Fibroblast of lung (primary cell): ENCODE measurements at regions not wholly inside any gene's neighbourhood (a gene's known extent, or its start where the extent isn't known, plus 50 kb on each side); places are given as distances from the start of the nearest gene placed in this dataset.

ENCODE experiments used
- DNase-seq, 2 donors: peaks; one replicate each; pipeline versions ENCODE4 v3.0.0 to v3.0.0-alpha.2; 2010; ENCODE audit warnings: low read depth in 2 of 2
- H2AFZ ChIP-seq: 2 replicates; pipeline ENCODE4 v1.5.1; 2012; ENCODE audit warnings: low read length, control low read depth, inconsistent platforms
- H3K27ac ChIP-seq: 2 replicates; pipeline ENCODE4 v1.5.1; 2011; ENCODE audit warnings: low read length, control low read depth; ENCODE audit not compliant: insufficient read depth
- H3K27me3 ChIP-seq: 2 replicates; pipeline ENCODE4 v1.5.1; 2011; ENCODE audit warnings: mild to moderate bottlenecking, low read length; ENCODE audit not compliant: control insufficient read depth, insufficient read depth
- H3K36me3 ChIP-seq: 2 replicates; pipeline ENCODE4 v1.5.1; 2011; ENCODE audit warnings: low read length; ENCODE audit not compliant: control insufficient read depth, insufficient read depth
- H3K4me1 ChIP-seq: 2 replicates; pipeline ENCODE4 v1.5.1; 2011; ENCODE audit warnings: low read length; ENCODE audit not compliant: control insufficient read depth, insufficient read depth; ENCODE audit errors: extremely low read depth
- H3K4me2 ChIP-seq: 2 replicates; pipeline ENCODE4 v1.5.1; 2011; ENCODE audit warnings: low read length, control low read depth; ENCODE audit not compliant: insufficient read depth; ENCODE audit errors: extremely low read depth
- H3K4me3 ChIP-seq, 4 experiments: fragments of 200-600 bp in 1 of 4; sonication (generic) in 1 of 4; replicated peaks in 1 of 4; 2 replicates each; pipeline ENCODE4 v1.5.1; 2011 to 2016; ENCODE audit warnings: low read length in 4 of 4, low read depth in 3 of 4, mild to moderate bottlenecking in 3 of 4, control low read depth in 2 of 4, inconsistent platforms in 1 of 4, mixed read lengths in 1 of 4; ENCODE audit not compliant: insufficient read depth in 1 of 4; ENCODE audit errors: control extremely low read depth in 1 of 4
- H3K79me2 ChIP-seq: 2 replicates; pipeline ENCODE4 v1.5.1; 2012; ENCODE audit warnings: mild to moderate bottlenecking, low read length, inconsistent platforms; ENCODE audit not compliant: control insufficient read depth, insufficient read depth
- H3K9ac ChIP-seq: 2 replicates; pipeline ENCODE4 v1.5.1; 2011; ENCODE audit warnings: mild to moderate bottlenecking, low read length, control low read depth; ENCODE audit not compliant: insufficient read depth
- H3K9me3 ChIP-seq: 2 replicates; pipeline ENCODE4 v1.5.1; 2012; ENCODE audit warnings: low read depth, low read length; ENCODE audit not compliant: control insufficient read depth, insufficient read depth
- H4K20me1 ChIP-seq: 2 replicates; pipeline ENCODE4 v1.5.1; 2011; ENCODE audit warnings: low read length; ENCODE audit not compliant: control insufficient read depth, insufficient read depth; ENCODE audit errors: extremely low read depth
- CTCF ChIP-seq, 2 donors: IDR thresholded peaks in 1 of 2; conservative IDR thresholded peaks in 1 of 2; 1 replicate in 1 of 2; 2 replicates in 1 of 2; pipeline ENCODE4 v1.5.1; 2011 to 2012; ENCODE audit warnings: low read length in 2 of 2, control low read depth in 1 of 2, inconsistent platforms in 1 of 2, low read depth in 1 of 2, mild to moderate bottlenecking in 1 of 2
- EZH2 ChIP-seq: IDR thresholded peaks from 2 replicates; pipeline ENCODE4 v1.5.1; 2012; ENCODE audit warnings: low read length, control low read depth, mild to moderate bottlenecking; ENCODE audit errors: missing control alignments

- TF ChIP-seq CTCF (conservative IDR thresholded peaks at IDR 0.05 in 1 of 2, IDR thresholded peaks at IDR 0.05 in 1 of 2; ENCODE audit: low read depth in 1 of 2, low read length in 2 of 2) (no peak), EZH2 (no peak)
- H3K4me2 ChIP-seq = no peak overlapping the region
- no peaks in the 10 kb centered on the region for H3K9me3 ChIP-seq
- H4K20me1 ChIP-seq = no peaks in the 10 kb centered on the region
- H3K4me3 ChIP-seq = no peak overlapping the region
- no peaks in the 10 kb centered on the region for H3K79me2 ChIP-seq
- H3K4me1 ChIP-seq = no peaks in the 10 kb centered on the region
- H3K27me3 ChIP-seq = no peaks in the 10 kb centered on the region
- DNase-seq = no peak
- H3K9ac ChIP-seq = no peak overlapping the region
- no peak overlapping the region for H3K27ac ChIP-seq
- H2AFZ ChIP-seq = no peak overlapping the region
- H3K36me3 ChIP-seq = no peaks in the 10 kb centered on the region
Measured at GRCh38 chr7:86966916-86967315, 92.5 kb downstream of the ELAPOR2 start.

GRCh38 chr7:86965727-86966120 lies 93.7 kb downstream of the ELAPOR2 start:
- Histone ChIP-seq H4K20me1 (no peaks in the 10 kb centered on the region), H3K36me3 (no peaks in the 10 kb centered on the region)

GRCh38 chr7:86964973-86965726 lies 94.3 kb downstream of the ELAPOR2 start:
- TF ChIP-seq EZH2 (no peak), CTCF (conservative IDR thresholded peaks at IDR 0.05 in 1 of 2, IDR thresholded peaks at IDR 0.05 in 1 of 2; ENCODE audit: low read depth in 1 of 2, low read length in 2 of 2) (no peak)
- Histone ChIP-seq H3K4me2 (no peak overlapping the region), H3K9me3 (no peaks in the 10 kb centered on the region), H4K20me1 (no peaks in the 10 kb centered on the region), H3K4me1 (no peaks in the 10 kb centered on the region), H3K9ac (no peak overlapping the region), H3K27me3 (no peaks in the 10 kb centered on the region), H3K27ac (no peak overlapping the region), H2AFZ (no peak overlapping the region), H3K79me2 (no peaks in the 10 kb centered on the region), H3K36me3 (no peaks in the 10 kb centered on the region), H3K4me3 (no peak overlapping the region)
- no peak for DNase-seq

More at GRCh38 chr7:86965727-86966120, 93.7 kb downstream of the ELAPOR2 start:
- H3K4me1 ChIP-seq = no peaks in the 10 kb centered on the region
- no peak overlapping the region for H3K27ac ChIP-seq
- H3K79me2 ChIP-seq = no peaks in the 10 kb centered on the region
- H3K27me3 ChIP-seq = no peaks in the 10 kb centered on the region
- DNase-seq = no peak
- no peaks in the 10 kb centered on the region for H3K9me3 ChIP-seq
- no peak overlapping the region for H2AFZ ChIP-seq
- no peak overlapping the region for H3K4me2 ChIP-seq
- no peak overlapping the region for H3K4me3 ChIP-seq
- H3K9ac ChIP-seq = no peak overlapping the region
- no peak for TF ChIP-seq CTCF (conservative IDR thresholded peaks at IDR 0.05 in 1 of 2, IDR thresholded peaks at IDR 0.05 in 1 of 2; ENCODE audit: low read depth in 1 of 2, low read length in 2 of 2)
- no peak for TF ChIP-seq EZH2
